CD8-positive, alpha-beta memory T cell (primary cell): ENCODE measurements at regions not wholly inside any gene's neighbourhood (a gene's known extent, or its start where the extent isn't known, plus 50 kb on each side); places are given as distances from the start of the nearest gene placed in this dataset.

Experiments
- CTCF ChIA-PET: fragments of 350-600 bp; sonication (Branson Sonifier 250); formaldehyde crosslinking; loops from one replicate; lab custom pipeline; 2021; ENCODE audit warnings: antibody characterized with exemption; lab: Charles Lee
- POLR2A ChIA-PET: fragments of 350-600 bp; sonication (Branson Sonifier 250); formaldehyde crosslinking; loops from one replicate; lab custom pipeline; 2021; ENCODE audit warnings: antibody characterized with exemption; lab: Charles Lee
- DNase-seq, 5 donors: peaks; one replicate each; pipeline versions ENCODE4 v3.0.0 to v3.0.0-alpha.2; 2020 to 2022; ENCODE audit warnings: mixed read lengths in 1 of 5
- H3K27ac ChIP-seq: one replicate; pipeline ENCODE4 v1.7.0; 2013; ENCODE audit warnings: low read depth, mild to moderate bottlenecking, low read length, moderate library complexity
- H3K27me3 ChIP-seq: 2 replicates; pipeline ENCODE4 v1.7.0; 2013; ENCODE audit warnings: low read length, mild to moderate bottlenecking; ENCODE audit not compliant: insufficient read depth, poor library complexity, severe bottlenecking
- H3K36me3 ChIP-seq: 2 replicates; pipeline ENCODE4 v1.7.0; 2013; ENCODE audit warnings: mild to moderate bottlenecking, low read length, moderate library complexity; ENCODE audit not compliant: insufficient read depth
- H3K4me1 ChIP-seq: 2 replicates; pipeline ENCODE4 v1.7.0; 2013; ENCODE audit warnings: mild to moderate bottlenecking, low read length, moderate library complexity; ENCODE audit not compliant: insufficient read depth
- H3K4me3 ChIP-seq: 2 replicates; pipeline ENCODE4 v1.7.0; 2013; ENCODE audit warnings: mild to moderate bottlenecking, low read length
- H3K9me3 ChIP-seq: 2 replicates; pipeline ENCODE4 v1.7.0; 2013; ENCODE audit warnings: mild to moderate bottlenecking, low read length
- H3K27ac Mint-ChIP-seq, 8 donors: one replicate each; pipeline ENCODE4 v1.8.0; 2020 to 2021; ENCODE audit warnings: mixed read lengths in 8 of 8, mild to moderate bottlenecking in 6 of 8, inconsistent platforms in 3 of 8, moderate library complexity in 3 of 8
- H3K27me3 Mint-ChIP-seq, 2 donors: one replicate each; pipeline ENCODE4 v1.8.0; 2020 to 2021; ENCODE audit warnings: mixed read lengths in 2 of 2, mild to moderate bottlenecking in 1 of 2, moderate library complexity in 1 of 2
- H3K36me3 Mint-ChIP-seq, 3 donors: one replicate each; pipeline ENCODE4 v1.8.0; 2020 to 2021; ENCODE audit warnings: mixed read lengths in 3 of 3, inconsistent platforms in 1 of 3, mild to moderate bottlenecking in 1 of 3
- H3K4me1 Mint-ChIP-seq, 3 donors: one replicate each; pipeline ENCODE4 v1.8.0; 2020 to 2021; ENCODE audit warnings: mixed read lengths in 3 of 3, inconsistent platforms in 1 of 3, mild to moderate bottlenecking in 1 of 3
- H3K4me3 Mint-ChIP-seq, 7 donors: one replicate each; pipeline ENCODE4 v1.8.0; 2020 to 2021; ENCODE audit warnings: mixed read lengths in 7 of 7, mild to moderate bottlenecking in 6 of 7, moderate library complexity in 4 of 7, inconsistent platforms in 2 of 7
- H3K9me3 Mint-ChIP-seq, 5 donors: one replicate each; pipeline ENCODE4 v1.8.0; 2020 to 2022; ENCODE audit warnings: mixed read lengths in 5 of 5, mild to moderate bottlenecking in 3 of 5, moderate library complexity in 2 of 5, inconsistent platforms in 1 of 5

DNA sequence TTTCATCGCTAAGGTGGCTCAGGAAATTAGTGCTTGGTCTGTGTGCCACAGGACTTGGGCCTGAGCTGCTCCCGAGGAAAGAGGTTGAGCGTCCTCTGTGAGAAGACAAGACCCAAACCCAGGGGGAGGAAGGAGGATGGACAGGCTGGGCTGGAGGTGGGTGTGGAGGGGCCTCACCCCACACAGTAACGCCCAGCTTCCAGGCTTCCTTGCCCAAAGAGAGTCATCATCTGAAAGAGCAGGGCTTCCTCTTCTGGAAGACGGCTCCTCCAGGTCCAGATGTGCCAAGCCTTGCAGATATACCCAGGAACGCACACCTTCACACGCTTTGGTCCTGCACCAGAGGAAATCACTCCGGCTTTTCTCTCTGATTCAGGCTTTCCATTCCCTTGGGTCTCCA, 127.8 kb upstream of the MGMT start:
- Mint-ChIP-seq H3K27ac (no peak overlapping the region), H3K4me3 (no peak overlapping the region), H3K9me3 (peaks cover 0 to 2% (median 0%) of the 10 kb centered on the region in 5 donors), H3K27me3 (peaks cover 0 to 14% of the 10 kb centered on the region in 2 donors), H3K4me1 (no peaks in the 10 kb centered on the region), H3K36me3 (no peaks in the 10 kb centered on the region)
- ChIA-PET CTCF (no interaction called here), POLR2A (no interaction called here)
- Histone ChIP-seq H3K27ac (no peak overlapping the region), H3K27me3 (no peaks in the 10 kb centered on the region), H3K36me3 (no peaks in the 10 kb centered on the region), H3K9me3 (no peaks in the 10 kb centered on the region), H3K4me1 (no peaks in the 10 kb centered on the region), H3K4me3 (no peak overlapping the region)
- no peak for DNase-seq

DNA sequence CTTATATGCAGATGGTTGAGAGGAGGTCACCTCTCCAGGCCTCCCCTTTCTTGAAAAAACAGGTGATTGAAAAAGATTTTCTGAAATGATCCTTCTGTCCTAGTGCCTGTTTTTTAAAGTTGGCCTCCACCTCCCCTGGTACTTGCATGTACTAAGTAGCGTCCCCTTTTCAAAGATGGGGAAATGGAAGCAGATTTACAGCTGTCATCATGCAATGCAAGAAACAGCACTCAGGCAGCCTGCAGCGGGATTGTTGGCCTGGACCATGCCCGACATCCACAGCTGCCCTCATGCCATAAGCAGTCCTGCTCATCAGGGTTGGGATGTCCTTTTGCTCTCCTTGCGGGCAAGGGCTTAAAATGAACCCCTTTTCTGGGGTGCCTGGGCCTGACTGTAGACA, 127.2 kb upstream of the MGMT start:
- Mint-ChIP-seq H3K4me3 (no peak overlapping the region), H3K9me3 (peaks cover 0 to 2% (median 0%) of the 10 kb centered on the region in 5 donors), H3K27me3 (peaks cover 0 to 17% of the 10 kb centered on the region in 2 donors), H3K27ac (no peak overlapping the region), H3K36me3 (no peaks in the 10 kb centered on the region), H3K4me1 (no peaks in the 10 kb centered on the region)
- no peaks in the 10 kb centered on the region for H3K27me3 ChIP-seq
- H3K36me3 ChIP-seq = no peaks in the 10 kb centered on the region
- H3K9me3 ChIP-seq = no peaks in the 10 kb centered on the region
- no peak overlapping the region for H3K27ac ChIP-seq
- ChIA-PET CTCF (no interaction called here), POLR2A (no interaction called here)
- no peak for DNase-seq
- no peaks in the 10 kb centered on the region for H3K4me1 ChIP-seq
- H3K4me3 ChIP-seq = no peak overlapping the region

DNA sequence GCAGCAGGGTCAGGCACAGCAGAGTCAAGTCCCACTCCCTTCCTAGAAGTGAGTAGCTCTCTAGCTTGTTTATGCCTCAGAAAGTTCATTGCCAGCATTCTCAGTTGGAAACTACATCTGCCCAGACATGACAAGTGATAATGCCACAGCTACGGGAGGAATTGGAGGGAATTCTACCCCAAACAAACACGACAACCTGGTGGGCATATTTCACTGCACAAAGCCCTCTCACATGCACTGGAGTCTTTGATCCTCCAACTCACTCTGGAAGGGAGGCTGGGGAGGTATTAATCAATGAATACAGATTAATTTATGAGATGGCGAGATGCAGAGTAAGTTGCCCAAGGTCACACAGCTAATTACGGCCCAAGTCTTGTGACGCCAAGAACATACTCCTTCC, 126.0 kb upstream of the MGMT start:
- no peak for DNase-seq
- ChIA-PET POLR2A (no interaction called here), CTCF (no interaction called here)
- Histone ChIP-seq H3K9me3 (no peaks in the 10 kb centered on the region), H3K27me3 (no peaks in the 10 kb centered on the region), H3K27ac (no peak overlapping the region), H3K36me3 (no peaks in the 10 kb centered on the region), H3K4me3 (no peak overlapping the region), H3K4me1 (no peaks in the 10 kb centered on the region)
- H3K4me3 Mint-ChIP-seq = no peak overlapping the region
- no peak overlapping the region for H3K27ac Mint-ChIP-seq
- H3K36me3 Mint-ChIP-seq = no peaks in the 10 kb centered on the region
- H3K27me3 Mint-ChIP-seq = peaks cover 0 to 15% of the 10 kb centered on the region in 2 donors
- no peaks in the 10 kb centered on the region for H3K4me1 Mint-ChIP-seq
- H3K9me3 Mint-ChIP-seq = peaks cover 0 to 2% (median 0%) of the 10 kb centered on the region in 5 donors

DNA sequence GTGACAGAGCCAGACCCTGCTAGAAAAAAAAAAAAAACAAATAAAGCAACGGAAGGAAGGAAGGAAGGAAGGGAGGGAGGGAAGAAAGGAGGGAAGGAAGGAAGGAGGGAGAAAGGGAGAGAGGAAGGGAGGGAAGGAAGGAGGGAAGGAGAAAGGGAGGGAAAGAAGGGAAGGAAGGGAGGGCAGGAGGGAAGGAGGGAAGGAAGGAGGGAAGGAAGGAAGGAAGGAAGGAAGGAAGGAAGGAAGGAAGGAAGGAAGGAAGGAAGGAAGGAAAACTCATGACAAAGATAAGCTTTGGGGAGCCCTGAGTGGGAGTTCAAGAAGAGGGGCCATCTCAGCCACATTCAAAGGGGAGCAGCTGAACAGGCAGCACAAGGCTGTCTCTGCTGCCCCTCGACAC, 124.7 kb upstream of the MGMT start:
- no peaks in the 10 kb centered on the region for H3K36me3 Mint-ChIP-seq
- peaks cover 0 to 15% of the 10 kb centered on the region in 2 donors for H3K27me3 Mint-ChIP-seq
- Histone ChIP-seq H3K4me3 (no peak overlapping the region), H3K27me3 (no peaks in the 10 kb centered on the region), H3K9me3 (no peaks in the 10 kb centered on the region), H3K4me1 (no peaks in the 10 kb centered on the region), H3K36me3 (no peaks in the 10 kb centered on the region), H3K27ac (no peak overlapping the region)
- H3K4me1 Mint-ChIP-seq = no peaks in the 10 kb centered on the region
- no peak overlapping the region for H3K4me3 Mint-ChIP-seq
- ChIA-PET POLR2A (no interaction called here), CTCF (no interaction called here)
- DNase-seq = no peak
- peaks cover 0 to 2% (median 0%) of the 10 kb centered on the region in 5 donors for H3K9me3 Mint-ChIP-seq
- H3K27ac Mint-ChIP-seq = no peak overlapping the region

DNA sequence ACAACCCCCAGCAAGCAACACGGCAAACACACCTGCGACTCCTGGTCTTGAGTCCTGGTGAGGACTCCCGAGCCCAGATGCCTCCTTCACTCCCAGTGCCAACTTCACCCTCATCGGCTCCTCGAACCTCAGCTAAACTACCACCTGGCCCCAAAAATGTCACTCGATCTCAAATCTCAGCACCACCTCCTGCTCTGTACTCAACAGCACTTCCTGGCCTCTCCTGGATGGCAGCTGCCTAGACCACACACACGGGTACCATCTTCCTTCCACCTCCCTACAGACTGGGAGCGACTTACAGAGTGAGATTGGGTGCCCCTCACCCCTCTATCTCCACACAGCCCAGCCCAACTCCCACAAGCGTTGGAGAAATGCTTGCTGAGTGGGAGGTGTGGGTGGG, 123.9 kb upstream of the MGMT start:
- DNase-seq = no peak
- POLR2A ChIA-PET = no interaction called here
- Mint-ChIP-seq H3K27me3 (peaks cover 0 to 15% of the 10 kb centered on the region in 2 donors), H3K4me1 (no peaks in the 10 kb centered on the region), H3K27ac (no peak overlapping the region), H3K9me3 (peaks cover 0 to 2% (median 0%) of the 10 kb centered on the region in 5 donors), H3K4me3 (no peak overlapping the region), H3K36me3 (no peaks in the 10 kb centered on the region)
- Histone ChIP-seq H3K27me3 (no peaks in the 10 kb centered on the region), H3K9me3 (no peaks in the 10 kb centered on the region), H3K27ac (no peak overlapping the region), H3K36me3 (no peaks in the 10 kb centered on the region), H3K4me1 (no peaks in the 10 kb centered on the region), H3K4me3 (no peak overlapping the region)
- CTCF ChIA-PET = no interaction called here

DNA sequence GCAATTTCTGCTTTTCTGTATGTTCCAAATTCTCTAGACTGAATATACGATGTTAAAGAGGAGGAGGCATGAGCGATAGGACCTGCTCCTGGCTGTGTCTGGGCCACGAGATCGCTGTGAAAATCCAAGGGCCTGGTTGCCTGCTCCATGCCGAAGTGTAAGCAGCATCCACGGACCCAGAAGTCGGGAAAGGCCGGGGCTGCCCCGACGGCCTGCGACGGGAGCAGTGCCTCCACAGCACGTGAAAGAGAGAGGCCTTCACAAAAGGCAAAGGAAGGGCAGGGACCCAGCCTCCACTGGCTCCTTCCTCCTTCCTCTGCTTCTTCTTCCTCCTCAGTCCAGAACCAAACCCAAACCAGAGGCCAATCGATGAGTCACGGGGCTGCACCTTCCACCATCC, 122.9 kb upstream of the MGMT start:
- H3K36me3 ChIP-seq = no peaks in the 10 kb centered on the region
- no peaks in the 10 kb centered on the region for H3K4me1 ChIP-seq
- Mint-ChIP-seq H3K9me3 (peaks cover 0 to 2% (median 0%) of the 10 kb centered on the region in 5 donors), H3K4me3 (no peak overlapping the region), H3K36me3 (no peaks in the 10 kb centered on the region), H3K27ac (no peak overlapping the region), H3K27me3 (peaks cover 0 to 15% of the 10 kb centered on the region in 2 donors), H3K4me1 (no peaks in the 10 kb centered on the region)
- DNase-seq = no peak
- H3K4me3 ChIP-seq = no peak overlapping the region
- H3K9me3 ChIP-seq = no peaks in the 10 kb centered on the region
- no peak overlapping the region for H3K27ac ChIP-seq
- CTCF ChIA-PET = no interaction called here
- POLR2A ChIA-PET = no interaction called here
- H3K27me3 ChIP-seq = no peaks in the 10 kb centered on the region

DNA sequence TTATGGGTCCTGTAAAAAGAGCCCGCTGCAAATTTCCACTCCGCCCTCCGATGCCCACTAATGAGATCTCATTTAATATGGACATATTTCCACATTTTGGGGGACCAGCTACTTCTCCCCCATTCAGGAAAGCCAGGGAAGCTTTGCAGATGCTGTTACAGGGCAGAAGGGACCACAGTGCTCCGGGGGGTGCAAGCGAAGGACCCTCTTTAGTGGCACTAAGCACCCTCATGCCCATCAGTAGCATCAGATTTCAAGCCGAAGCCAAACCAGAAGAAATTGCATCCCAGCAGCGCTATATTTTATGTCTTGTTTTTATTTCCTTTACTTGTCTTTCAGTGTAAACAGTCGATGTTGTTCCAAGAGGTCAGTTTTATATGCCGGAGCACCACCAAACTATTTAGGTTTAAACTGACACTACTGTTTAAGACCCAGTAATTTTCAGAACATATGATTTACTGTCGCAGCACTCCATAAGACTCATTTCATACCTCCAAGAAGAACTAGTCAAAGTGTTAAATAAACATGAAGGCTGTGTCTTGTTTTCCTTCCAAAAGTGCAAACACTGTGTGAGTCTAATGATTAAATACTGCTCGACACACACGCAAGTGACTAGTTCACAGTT, 122.2 kb upstream of the MGMT start:
- Mint-ChIP-seq H3K9me3 (peaks cover 0 to 2% (median 0%) of the 10 kb centered on the region in 5 donors), H3K27me3 (peaks cover 0 to 14% of the 10 kb centered on the region in 2 donors), H3K27ac (no peak overlapping the region), H3K4me1 (no peaks in the 10 kb centered on the region), H3K36me3 (no peaks in the 10 kb centered on the region), H3K4me3 (no peak overlapping the region)
- ChIA-PET POLR2A (no interaction called here), CTCF (no interaction called here)
- no peak overlapping the region for H3K4me3 ChIP-seq
- H3K36me3 ChIP-seq = no peaks in the 10 kb centered on the region
- no peaks in the 10 kb centered on the region for H3K4me1 ChIP-seq
- no peak overlapping the region for H3K27ac ChIP-seq
- H3K9me3 ChIP-seq = no peaks in the 10 kb centered on the region
- no peak for DNase-seq
- H3K27me3 ChIP-seq = no peaks in the 10 kb centered on the region

DNA sequence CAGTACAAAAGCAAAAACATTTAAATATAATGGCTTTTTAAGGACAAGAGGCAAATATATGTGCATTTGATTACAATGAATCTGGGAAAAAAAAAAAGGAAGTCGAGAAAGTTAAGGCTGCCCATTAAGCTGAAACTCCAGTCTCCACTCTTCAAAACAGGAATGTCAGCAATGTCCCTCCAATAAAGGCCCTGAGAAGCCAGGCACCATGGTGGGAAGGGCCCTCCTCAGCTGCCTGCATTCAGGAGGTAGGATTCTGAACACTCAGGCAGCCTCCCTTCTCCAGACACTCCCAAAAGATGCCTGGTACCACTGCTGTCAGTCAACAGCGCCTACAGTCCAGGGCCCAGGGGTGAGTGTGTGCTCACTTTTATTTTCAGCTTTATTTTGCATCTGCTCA, 121.3 kb upstream of the MGMT start:
- Mint-ChIP-seq H3K27ac (no peak overlapping the region), H3K9me3 (peaks cover 0 to 2% (median 0%) of the 10 kb centered on the region in 5 donors), H3K4me1 (no peaks in the 10 kb centered on the region), H3K36me3 (no peaks in the 10 kb centered on the region), H3K27me3 (peaks cover 0 to 14% of the 10 kb centered on the region in 2 donors), H3K4me3 (no peak overlapping the region)
- H3K4me1 ChIP-seq = no peaks in the 10 kb centered on the region
- no peak for DNase-seq
- H3K4me3 ChIP-seq = no peak overlapping the region
- CTCF ChIA-PET = no interaction called here
- H3K27me3 ChIP-seq = no peaks in the 10 kb centered on the region
- H3K36me3 ChIP-seq = no peaks in the 10 kb centered on the region
- H3K9me3 ChIP-seq = no peaks in the 10 kb centered on the region
- POLR2A ChIA-PET = no interaction called here
- no peak overlapping the region for H3K27ac ChIP-seq
